ENCODE measurements at regions not wholly inside any gene's neighbourhood (a gene's known extent, or its start where the extent isn't known, plus 50 kb on each side); places are given as distances from the start of the nearest gene placed in this dataset.

DNA sequence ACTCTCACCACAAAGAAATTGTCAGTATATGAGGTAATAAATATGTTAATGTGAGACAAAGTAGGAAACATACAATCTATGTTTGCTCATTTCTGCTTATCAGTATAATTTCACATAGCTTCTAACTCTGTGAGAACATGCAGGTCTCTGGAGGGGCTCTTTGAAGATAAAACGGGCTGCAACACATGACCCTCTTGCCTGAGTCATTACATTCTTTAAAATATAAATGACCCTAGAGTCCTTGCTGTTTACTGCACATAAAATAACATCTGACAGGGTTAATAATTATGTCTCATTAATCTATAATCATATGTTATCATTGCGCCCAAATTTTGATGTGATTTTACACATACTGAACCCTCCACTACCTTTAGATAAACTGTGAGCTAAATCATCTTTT lies 681.5 kb downstream of the ARAP2 start:
- no peak for DNase-seq

- DNase-seq, result no peak
Observed at GRCh38 chr4:35565640-35566039, 678.7 kb downstream of the ARAP2 start.

- DNase-seq, result no peak
Observed at GRCh38 chr4:35591035-35591434, 653.3 kb downstream of the ARAP2 start.

GRCh38 chr4:35604252-35604651 lies 640.1 kb downstream of the ARAP2 start:
- DNase-seq, result no peak

DNA sequence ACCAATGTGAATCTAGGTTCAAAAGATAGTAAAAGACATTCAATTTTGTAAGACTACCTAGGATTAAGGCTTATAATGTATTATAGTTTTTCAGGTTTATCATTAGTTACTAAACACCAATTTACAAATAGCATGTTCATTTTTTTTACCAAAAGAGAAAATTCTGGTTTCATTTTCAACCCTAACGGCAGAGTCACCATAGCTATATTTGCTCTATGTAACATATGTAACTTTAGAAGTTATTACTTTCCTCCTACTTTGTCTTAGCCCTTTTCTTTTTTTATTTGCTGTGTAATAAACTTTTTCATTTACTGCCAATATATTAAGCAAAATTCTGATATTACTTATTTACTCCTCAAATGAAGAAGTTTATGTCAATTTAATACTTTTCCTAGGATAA lies 639.6 kb downstream of the ARAP2 start:
- no peak for DNase-seq

DNA sequence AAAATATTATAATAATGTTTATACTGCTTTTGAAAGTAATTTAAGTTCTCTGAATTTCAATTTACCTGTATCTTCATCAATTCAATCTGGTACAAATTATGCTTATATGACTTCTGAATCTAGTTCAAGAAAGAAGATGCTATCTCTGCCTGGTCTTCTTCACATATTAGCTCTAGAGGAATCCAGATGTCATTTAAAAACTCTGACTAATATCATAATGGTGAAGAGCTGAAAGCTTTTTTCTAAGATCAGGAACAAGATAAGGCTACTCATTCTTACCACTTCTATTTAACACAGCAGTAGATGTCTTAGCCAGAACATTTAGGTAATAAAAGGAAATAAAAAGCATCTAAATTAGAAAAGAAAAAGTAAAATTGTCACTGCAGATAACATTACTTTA lies 636.1 kb downstream of the ARAP2 start:
- DNase-seq, result no peak

DNA sequence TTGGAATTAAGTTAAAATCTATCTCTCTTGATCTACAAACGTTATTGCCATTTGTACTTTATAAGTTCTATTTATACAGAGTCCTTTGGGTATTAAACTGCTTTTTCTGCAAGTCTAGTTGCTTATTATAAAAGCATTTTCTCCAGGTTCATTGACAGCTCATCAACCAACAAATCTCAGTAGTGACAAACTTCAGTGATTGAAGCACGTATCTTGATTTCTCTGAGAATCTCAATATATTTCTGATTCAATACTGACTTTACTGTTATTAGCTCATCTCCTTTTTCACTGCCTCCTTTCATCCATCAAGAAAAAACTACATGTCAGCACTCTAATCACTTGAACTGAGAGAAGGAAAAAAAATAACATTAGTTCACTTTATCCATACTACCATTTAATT lies 630.2 kb downstream of the ARAP2 start:
- no peak for DNase-seq

DNA sequence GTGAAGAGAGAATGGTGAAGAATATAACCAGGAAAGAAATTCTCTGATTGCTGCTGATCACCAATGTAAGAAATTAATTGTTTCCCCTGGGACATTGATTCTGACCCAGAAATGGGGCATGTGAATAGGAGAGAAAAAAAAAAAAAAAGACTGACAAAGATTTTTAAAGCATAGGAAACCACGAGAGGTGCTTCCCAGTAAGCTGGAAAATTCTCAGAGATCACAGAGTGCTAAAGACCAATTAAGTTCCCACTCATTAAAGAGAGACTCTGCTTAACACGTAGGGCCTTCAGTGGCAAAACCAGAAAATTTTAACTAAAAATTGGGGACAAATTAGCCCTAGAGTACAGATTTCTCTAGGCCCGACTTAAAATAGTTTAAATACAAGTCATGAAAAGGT lies 604.4 kb downstream of the ARAP2 start:
- DNase-seq, result no peak

GRCh38 chr4:35643661-35644060 lies 600.7 kb downstream of the ARAP2 start:
- no peak for DNase-seq

GRCh38 chr4:35644591-35644990 lies 599.7 kb downstream of the ARAP2 start:
- no peak for DNase-seq

DNA sequence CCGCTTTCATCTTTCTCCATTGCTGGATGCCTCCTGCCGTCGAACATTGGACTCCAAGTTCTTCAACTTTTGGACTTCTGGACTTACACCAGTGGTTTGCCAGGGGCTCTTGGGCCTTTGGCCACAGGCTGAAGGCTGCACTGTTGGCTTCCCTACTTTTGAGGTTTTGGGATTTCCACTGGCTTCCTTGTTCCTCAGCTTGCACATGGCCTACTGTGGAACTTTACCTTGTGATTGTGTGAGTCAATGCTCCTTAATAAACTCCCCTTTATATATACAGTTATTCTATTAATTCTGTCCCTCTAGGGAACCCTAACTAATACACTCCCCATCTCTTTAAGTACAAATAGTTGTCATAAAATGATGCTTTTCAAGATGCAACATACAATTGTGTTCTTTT lies 595.3 kb downstream of the ARAP2 start:
- DNase-seq, result no peak

DNA sequence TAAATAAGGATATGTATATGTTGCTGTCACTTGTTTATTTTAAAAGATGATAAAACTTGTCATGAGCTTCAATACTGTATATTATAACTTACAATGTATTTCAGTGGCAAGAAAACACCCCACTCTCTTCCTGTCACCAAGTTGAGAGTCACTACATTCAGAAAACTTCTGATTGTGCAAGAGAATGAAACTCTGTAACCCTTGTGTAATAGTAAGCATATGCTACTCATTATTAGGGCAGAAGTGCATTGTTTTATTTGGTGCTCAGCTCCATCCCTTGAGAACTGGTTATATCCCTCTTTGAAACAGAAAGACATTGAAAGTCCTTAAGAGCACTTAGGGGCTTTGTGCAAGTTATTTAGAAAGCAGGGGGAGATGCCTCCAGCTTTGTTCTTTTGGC lies 594.5 kb downstream of the ARAP2 start:
- no peak for DNase-seq

DNA sequence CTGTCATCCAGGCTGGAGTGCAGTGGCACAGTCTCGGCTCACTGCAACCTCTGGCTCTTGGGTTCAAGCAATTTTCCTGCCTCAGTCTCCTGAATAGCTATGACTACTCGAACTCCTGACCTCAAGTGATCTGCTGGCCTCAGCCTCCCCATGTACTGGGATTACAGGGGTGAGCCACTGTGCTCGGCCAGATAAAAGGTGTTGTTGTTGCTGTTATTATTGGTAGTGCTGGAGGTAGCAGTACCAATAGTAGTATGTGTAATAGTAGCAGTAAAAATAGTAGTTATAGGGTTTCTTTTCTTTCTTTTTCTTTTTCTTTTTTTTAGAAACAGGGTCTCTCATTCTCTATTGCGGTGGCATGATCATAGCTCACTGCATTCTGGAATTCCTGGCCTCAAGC lies 592.1 kb downstream of the ARAP2 start:
- DNase-seq, result no peak

DNA sequence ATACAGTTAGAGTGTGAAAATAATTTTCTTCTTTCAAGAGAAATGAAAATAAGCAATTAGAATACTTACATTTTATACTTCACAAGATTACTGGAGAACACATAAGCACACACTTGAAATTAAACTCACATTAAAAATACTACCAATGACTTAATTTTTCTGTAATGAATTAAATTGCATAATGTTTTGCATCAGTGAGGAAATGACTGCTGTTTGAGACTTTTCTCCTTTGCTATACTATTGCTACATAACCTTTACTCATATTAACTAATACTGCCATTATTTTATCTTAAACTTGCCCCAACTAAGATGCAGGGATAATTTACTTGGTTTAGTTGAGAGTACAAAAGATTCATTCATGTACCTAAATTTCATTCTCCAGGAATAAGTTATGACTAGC lies 590.9 kb downstream of the ARAP2 start:
- no peak for DNase-seq

DNA sequence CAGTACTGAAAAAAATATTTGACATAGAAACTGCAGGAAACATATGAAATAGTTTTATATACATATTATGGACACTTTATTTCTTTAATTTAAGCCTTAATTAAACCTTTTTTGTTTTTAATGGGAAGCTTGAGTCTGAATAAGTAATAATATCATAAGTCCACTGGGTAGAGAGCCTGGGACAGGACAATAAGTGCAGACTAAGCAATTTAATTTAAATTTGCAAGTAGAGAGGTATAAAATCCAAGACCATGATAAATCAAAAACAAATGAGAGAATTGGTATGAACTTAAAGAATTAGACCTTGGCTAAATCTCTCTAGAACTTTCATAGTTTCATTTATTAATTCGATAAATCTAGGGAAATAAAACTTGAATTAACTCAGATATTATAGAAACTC lies 571.2 kb downstream of the ARAP2 start:
- no peak for DNase-seq

- no peak for DNase-seq
Observed at GRCh38 chr4:35684755-35685154, 559.6 kb downstream of the ARAP2 start.

GRCh38 chr4:35689870-35690269 lies 554.4 kb downstream of the ARAP2 start:
- no peak for DNase-seq

- no peak for DNase-seq
Observed at GRCh38 chr4:35690271-35690670, 554.0 kb downstream of the ARAP2 start.

GRCh38 chr4:35695003-35695402 lies 549.3 kb downstream of the ARAP2 start:
- no peak for DNase-seq

DNA sequence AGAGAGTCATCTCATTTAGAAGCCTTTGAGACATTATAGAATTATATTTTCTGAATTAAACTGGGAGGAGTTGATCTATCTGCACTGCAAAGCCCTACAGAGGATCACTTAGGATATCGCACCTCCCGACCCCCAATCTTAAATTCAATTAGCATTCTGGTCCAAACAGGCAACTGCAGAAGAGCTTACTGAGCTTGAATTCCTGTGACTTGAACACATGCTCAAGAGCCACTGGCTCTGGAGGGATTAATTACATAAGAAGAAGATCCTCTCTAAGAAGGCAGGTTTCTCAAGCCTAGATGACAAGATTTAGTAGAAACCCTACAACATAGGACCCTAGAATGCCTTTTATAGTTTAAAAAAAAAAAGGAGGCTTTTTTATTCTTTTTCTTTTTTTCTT lies 548.9 kb downstream of the ARAP2 start:
- DNase-seq, result no peak

GRCh38 chr4:35697210-35697736 lies 547.0 kb downstream of the ARAP2 start:
- no peak for DNase-seq

DNA sequence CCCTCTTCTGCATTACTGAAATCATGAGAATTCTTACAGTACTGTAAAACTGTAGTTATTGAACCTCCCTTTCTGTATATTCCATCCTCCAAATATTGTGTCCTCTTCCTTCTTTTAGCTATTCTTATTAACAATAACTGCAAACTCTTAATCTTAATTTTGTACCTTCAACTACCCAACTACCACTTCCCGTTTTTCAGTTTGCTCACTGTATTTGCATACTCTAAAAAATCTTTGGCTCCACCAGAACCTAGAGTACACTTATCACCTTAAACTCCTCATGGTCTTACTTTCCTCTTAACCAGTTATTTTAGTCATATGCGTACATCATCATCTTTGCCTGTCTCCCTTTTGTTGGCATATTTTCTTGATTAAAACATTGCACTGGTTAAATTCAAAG lies 543.7 kb downstream of the ARAP2 start:
- no peak for DNase-seq

- DNase-seq, result no peak
Observed at GRCh38 chr4:35709080-35709479, 535.2 kb downstream of the ARAP2 start.

DNA sequence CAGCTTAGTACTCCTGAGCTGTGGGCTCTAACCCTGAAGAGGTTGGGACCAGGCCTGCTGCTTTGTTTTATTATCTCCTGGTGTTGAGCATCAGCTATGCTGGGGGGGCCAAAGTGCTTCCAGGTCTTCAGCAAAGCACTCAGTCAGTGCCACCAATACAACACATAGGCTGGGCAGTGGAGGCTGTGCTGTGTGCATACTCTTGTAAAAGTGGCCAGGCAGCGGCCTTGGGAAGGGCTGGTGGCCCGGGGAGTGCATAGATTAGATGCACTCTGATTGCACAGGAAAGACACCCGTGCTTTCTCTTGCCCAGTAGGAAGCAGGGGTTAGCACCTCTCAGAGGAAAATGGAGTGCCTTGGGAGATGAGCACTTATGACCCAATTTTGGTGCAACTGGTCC lies 534.0 kb downstream of the ARAP2 start:
- DNase-seq, result no peak

- DNase-seq, result no peak
Observed at GRCh38 chr4:35711127-35711526, 533.2 kb downstream of the ARAP2 start.

GRCh38 chr4:35723973-35724372 lies 520.3 kb downstream of the ARAP2 start:
- no peak for DNase-seq

Data from left hindlimb (tissue), 1 donor.